K562 (cell line): ENCODE measurements at regions not wholly inside any gene's neighbourhood (a gene's known extent, or its start where the extent isn't known, plus 50 kb on each side); places are given as distances from the start of the nearest gene placed in this dataset.
A peak's percentile ranks its signal among the peaks of the same experiment; 100 is the strongest.

Experiments
- ATAC-seq: fragments of 200-7000 bp; cut with Tn5 transposase; 3 replicates; pipeline ENCODE4 v1.9.1; 2020; ENCODE audit warnings: moderate library complexity
- BruUV-seq: library from RNA; stranded (reverse); fragments of 400-500 nt; replicated peaks from 2 replicates; lab custom pipeline; 2021; lab: Mats Ljungman, UMichigan
- CTCF ChIA-PET: fragments of 300-600 bp; formaldehyde crosslinking; extraction: SDS; loops from one replicate; lab custom pipeline; 2021; ENCODE audit warnings: low intra/inter-chr PET ratio; lab: Yijun Ruan, JAX
- POLR2A ChIA-PET: fragments of 300-600, 350-650 bp; sonication (Branson Sonifier 250); formaldehyde crosslinking; extraction: SDS; loops from one replicate; lab custom pipeline; 2021; ENCODE audit warnings: antibody characterized with exemption, inconsistent platforms; lab: Yijun Ruan, JAX
- DNase-seq, 4 experiments: peaks; one replicate each; pipeline versions ENCODE4 v3.0.0 to v3.0.0-alpha.2; 2011 to 2018; ENCODE audit warnings: low spot score in 3 of 4, mixed read lengths in 3 of 4; ENCODE audit errors: extremely low read depth in 1 of 4
- FAIRE-seq: peaks from 2 replicates; lab custom pipeline; 2011; peaks lifted over from hg19 to GRCh38; lab: Jason Lieb, UNC
- H2AFZ ChIP-seq: 2 replicates; pipeline ENCODE4 v1.6.0; 2011; ENCODE audit warnings: low read depth, low read length, control low read depth, inconsistent platforms
- H3K27ac ChIP-seq: fragments of 200-600 bp; 3 replicates; pipeline ENCODE4 v1.8.0; 2011; ENCODE audit warnings: low read depth, mild to moderate bottlenecking, control low read depth, inconsistent platforms, low read length, moderate library complexity, mixed read lengths; ENCODE audit errors: extremely low read depth
- H3K27me3 ChIP-seq, 2 experiments: fragments of 300-600 bp in 1 of 2; 2 replicates in 1 of 2; 3 replicates in 1 of 2; pipeline versions ENCODE4 v1.6.0 to v1.8.0; 2011; ENCODE audit warnings: inconsistent platforms in 2 of 2, low read length in 2 of 2, mild to moderate bottlenecking in 1 of 2, mixed read lengths in 1 of 2, moderate library complexity in 1 of 2; ENCODE audit not compliant: control insufficient read depth in 2 of 2, insufficient read depth in 2 of 2
- H3K36me3 ChIP-seq: fragments of 300-600 bp; 3 replicates; pipeline ENCODE4 v1.8.0; 2011; ENCODE audit warnings: mild to moderate bottlenecking, low read length, inconsistent platforms; ENCODE audit not compliant: control insufficient read depth, insufficient read depth
- H3K4me1 ChIP-seq, 2 experiments: fragments of 200-600 bp in 1 of 2; replicated peaks in 1 of 2; 2 replicates in 1 of 2; 3 replicates in 1 of 2; pipeline versions ENCODE4 v1.5.1 to v1.8.0; 2011; ENCODE audit warnings: inconsistent platforms in 2 of 2, low read length in 2 of 2, mild to moderate bottlenecking in 1 of 2, mixed read lengths in 1 of 2, moderate library complexity in 1 of 2; ENCODE audit not compliant: control insufficient read depth in 2 of 2, insufficient read depth in 2 of 2
- H3K4me2 ChIP-seq: 2 replicates; pipeline ENCODE4 v1.6.1; 2011; ENCODE audit warnings: low read length, control low read depth, inconsistent platforms, mixed read lengths; ENCODE audit not compliant: insufficient read depth
- H3K4me3 ChIP-seq: fragments of 200-600 bp; sonication (generic), shearing (Covaris generic); 2 replicates; pipeline ENCODE4 v1.5.1; 2016; ENCODE audit warnings: control low read depth, inconsistent platforms
- H3K79me2 ChIP-seq: fragments of 200-600 bp; 3 replicates; pipeline ENCODE4 v1.8.0; 2011; ENCODE audit warnings: low read length, inconsistent platforms; ENCODE audit not compliant: control insufficient read depth, insufficient read depth
- H3K9ac ChIP-seq, 2 experiments: 2 replicates each; pipeline versions ENCODE4 v1.6.0 to v1.6.1; 2011; ENCODE audit warnings: low read depth in 2 of 2, low read length in 2 of 2, control low read depth in 1 of 2, inconsistent platforms in 1 of 2, mild to moderate bottlenecking in 1 of 2, mixed read lengths in 1 of 2; ENCODE audit not compliant: insufficient read depth in 1 of 2
- H3K9me1 ChIP-seq: one replicate; pipeline ENCODE4 v1.6.0; 2011; ENCODE audit warnings: inconsistent platforms, mild to moderate bottlenecking, low read length, moderate library complexity; ENCODE audit not compliant: control insufficient read depth, insufficient read depth
- H3K9me3 ChIP-seq: replicated peaks from 2 replicates; pipeline ENCODE4 v1.5.1; 2011; ENCODE audit warnings: low read depth, low read length, inconsistent platforms; ENCODE audit not compliant: control insufficient read depth, insufficient read depth
- H4K20me1 ChIP-seq: replicated peaks from 2 replicates; pipeline ENCODE4 v1.6.1; 2011; ENCODE audit warnings: low read length, inconsistent platforms, mixed read lengths; ENCODE audit not compliant: control insufficient read depth, insufficient read depth
- ADNP ChIP-seq: fragments of 200-800 bp; sonication (Bioruptor generic); IDR thresholded peaks from 2 replicates; pipeline ENCODE4 v1.6.1; 2016; ENCODE audit warnings: missing genetic modification characterization, missing compliant biosample characterization
- CAMTA2 ChIP-seq: fragments of 250-450 bp; sonication (Bioruptor Pico); conservative IDR thresholded peaks from 2 replicates; pipeline ENCODE4 v1.5.1; 2022
- E2F3 ChIP-seq: fragments of 250-450 bp; sonication (Bioruptor Pico); IDR thresholded peaks from 2 replicates; pipeline ENCODE4 v1.4.0; 2020; ENCODE audit warnings: mild to moderate bottlenecking
- E2F5 ChIP-seq: sonication (generic); formaldehyde crosslinking; IDR thresholded peaks from 2 replicates; pipeline ENCODE4 v1.8.0; 2022; ENCODE audit warnings: mild to moderate bottlenecking, missing genetic modification reagents
- FOS ChIP-seq: IDR thresholded peaks from 3 replicates; pipeline ENCODE4 v1.6.1; 2011; ENCODE audit not compliant: insufficient read length; ENCODE audit errors: extremely low read depth
- GABPB1 ChIP-seq: sonication (generic); formaldehyde crosslinking; IDR thresholded peaks from 2 replicates; pipeline ENCODE4 v1.8.0; 2022; ENCODE audit warnings: mild to moderate bottlenecking, missing genetic modification reagents
- HOMEZ ChIP-seq: fragments of 250-450 bp; sonication (Bioruptor Pico); IDR thresholded peaks from 2 replicates; pipeline ENCODE4 v1.4.0; 2020; ENCODE audit warnings: mild to moderate bottlenecking, moderate library complexity
- IFI16 ChIP-seq: fragments of 250-450 bp; sonication (Bioruptor Pico); IDR thresholded peaks from 2 replicates; pipeline ENCODE4 v2.1.2; 2022; ENCODE audit warnings: mild to moderate bottlenecking, inconsistent platforms
- KDM1A ChIP-seq, 2 experiments: fragments of 450-650 bp; IDR thresholded peaks; 2 replicates each; pipeline ENCODE4 v1.6.1; 2016; ENCODE audit warnings: mild to moderate bottlenecking in 2 of 2
- MAZ ChIP-seq, 2 experiments: fragments of 450-650 bp in 1 of 2; sonication (generic) in 1 of 2; formaldehyde crosslinking; IDR thresholded peaks in 1 of 2; conservative IDR thresholded peaks in 1 of 2; 2 replicates each; pipeline versions ENCODE4 v1.4.0 to v1.5.0; 2020; ENCODE audit warnings: mild to moderate bottlenecking in 1 of 2, missing genetic modification reagents in 1 of 2
- MITF ChIP-seq: IDR thresholded peaks from 2 replicates; pipeline ENCODE4 v1.6.1; 2014; ENCODE audit warnings: antibody characterized with exemption
- POLR2G ChIP-seq: fragments of 200-400 bp; formaldehyde crosslinking; IDR thresholded peaks from 2 replicates; pipeline ENCODE4 v1.6.1; 2017; ENCODE audit warnings: low read depth, mild to moderate bottlenecking, antibody characterized with exemption, low read length, moderate library complexity
- SMARCA5 ChIP-seq: fragments of 450-650 bp; IDR thresholded peaks from 2 replicates; pipeline ENCODE4 v1.6.1; 2016
- SRF ChIP-seq, 2 experiments: fragments of 250-450, 450-650 bp in 1 of 2; sonication (Bioruptor Pico) in 1 of 2; sonication (generic) in 1 of 2; formaldehyde crosslinking; IDR thresholded peaks; 2 replicates each; pipeline versions ENCODE4 v1.5.0 to v1.5.1; 2020 to 2022; ENCODE audit warnings: mild to moderate bottlenecking in 1 of 2, missing genetic modification reagents in 1 of 2
- TGIF2 ChIP-seq: sonication (generic); formaldehyde crosslinking; IDR thresholded peaks from 2 replicates; pipeline ENCODE4 v1.8.1; 2022; ENCODE audit warnings: mild to moderate bottlenecking, missing genetic modification reagents, moderate library complexity
- ZNF23 ChIP-seq: fragments of 250-450 bp; sonication (Bioruptor Pico); IDR thresholded peaks from 2 replicates; pipeline ENCODE4 v1.4.0; 2020; ENCODE audit warnings: mild to moderate bottlenecking
- ZNF583 ChIP-seq: fragments of 250-450 bp; sonication (Bioruptor Pico); IDR thresholded peaks from 2 replicates; pipeline ENCODE4 v1.4.0; 2020
- WGBS: fragments of 100-300 bp; shearing (Covaris generic); methylation state at CpG from one replicate; pipeline ENCODE4 v1.1.6; 2016; ENCODE audit warnings: low coverage, mixed read lengths; ENCODE audit not compliant: insufficient coverage; ENCODE audit errors: missing lambda C conversion rate; 5-methylcytosine and 5-hydroxymethylcytosine counted together
- in situ Hi-C: fragments of 300-500 bp; cut with MboI; formaldehyde crosslinking; loops from 4 replicates; pipeline ENCODE4 v1.15.0; 2018; ENCODE audit warnings: inconsistent platforms, mixed read lengths
- intact Hi-C: fragments of 100-400 bp; cut with micrococcal nuclease; formaldehyde crosslinking; loops from 2 replicates; pipeline ENCODE4 v1.14.2; 2022

- Histone ChIP-seq H3K4me1 (no peaks in the 10 kb centered on the region; a peak in 1 of 5 replicates), H3K9me1 (no peaks in the 10 kb centered on the region), H3K9me3 (no peaks in the 10 kb centered on the region), H3K9ac (no peak overlapping the region), H4K20me1 (peaks cover 6% of the 10 kb centered on the region; the same call in 1 of the 2 replicates), H3K79me2 (no peaks in the 10 kb centered on the region), H3K27me3 (peaks cover 54 to 79% of the 10 kb centered on the region in 2 experiments), H3K36me3 (no peaks in the 10 kb centered on the region), H3K4me3 (no peak overlapping the region), H3K4me2 (no peak overlapping the region), H3K27ac (no peak overlapping the region), H2AFZ (no peak overlapping the region)
- FAIRE-seq, result no peak
- in situ Hi-C loops, result loop anchor here (10.0 kb wide), 1 partner anchor 169 kb away; no protein-coding TSS in a partner anchor
- WGBS, result 24% methylated on average over 13 of the region's 13 CpGs
- intact Hi-C loops, result no loop called here
- no peak for ATAC-seq
- DNase-seq, result no peak
- POLR2A ChIA-PET, result interaction anchor here (1.0 kb wide), 1 partner anchor 164 kb away, joined by 3 read pairs; no protein-coding TSS in a partner anchor
- CTCF ChIA-PET, result interaction anchor here (1.4 to 6.6 kb wide), 2 partner anchors 42 to 164 kb away, joined by 4 to 90 read pairs; no protein-coding TSS in a partner anchor
- no TSS peak for BruUV-seq
- TF ChIP-seq TGIF2 (CRISPR knock-in tag), result no peak
- TF ChIP-seq POLR2G, result no peak
- TF ChIP-seq FOS, result no peak
- TF ChIP-seq ADNP (tag), result no peak
- TF ChIP-seq GABPB1 (CRISPR knock-in tag), result no peak
- TF ChIP-seq MITF, result no peak
- TF ChIP-seq ZNF23, result no peak
- TF ChIP-seq HOMEZ, result no peak
- TF ChIP-seq KDM1A (IDR thresholded peaks at IDR 0.05), result peak in 1 of 2 experiments; percentile 77; a peak in 1 of 4 replicates
- TF ChIP-seq E2F3 (CRISPR knock-in tag), result no peak
- no peak for TF ChIP-seq SMARCA5
- TF ChIP-seq CAMTA2 (CRISPR knock-in tag), result no peak
- no peak for TF ChIP-seq E2F5 (CRISPR knock-in tag)
- no peak for TF ChIP-seq SRF (CRISPR knock-in tag; IDR thresholded peaks at IDR 0.05)
- no peak for TF ChIP-seq MAZ (CRISPR knock-in tag; conservative IDR thresholded peaks at IDR 0.05 in 1 of 2, IDR thresholded peaks at IDR 0.05 in 1 of 2)
- no peak for TF ChIP-seq IFI16
- TF ChIP-seq ZNF583 (CRISPR knock-in tag), result no peak
Observed at GRCh38 chr1:9453375-9453774, 85.9 kb upstream of the SLC25A33 start.
